HCT116 (cell line): ENCODE measurements at regions not wholly inside any gene's neighbourhood (a gene's known extent, or its start where the extent isn't known, plus 50 kb on each side); places are given as distances from the start of the nearest gene placed in this dataset.
"Not testable (repeated sequence)": the region's sequence is repeated elsewhere in the genome, so short reads cannot be mapped to it uniquely, and the experiment has no call there.

Experiments used
- CEBPB ChIP-seq: IDR thresholded peaks from 2 replicates; pipeline ENCODE4 v1.6.1; 2012; ENCODE audit warnings: low read depth
- ELF1 ChIP-seq: IDR thresholded peaks from 2 replicates; pipeline ENCODE4 v1.6.1; 2012; ENCODE audit warnings: low read depth, borderline replicate concordance
- EZH2 ChIP-seq: fragments of 200-600 bp; sonication (generic); IDR thresholded peaks from 2 replicates; pipeline ENCODE4 v1.6.1; 2017; ENCODE audit warnings: antibody characterized with exemption, mixed run types
- FOSL1 ChIP-seq: IDR thresholded peaks from 2 replicates; pipeline ENCODE4 v1.6.1; 2012; ENCODE audit warnings: low read depth
- POLR2A ChIP-seq: IDR thresholded peaks from 2 replicates; pipeline ENCODE4 v1.7.0; 2011; ENCODE audit warnings: borderline replicate concordance; ENCODE audit not compliant: insufficient read depth, insufficient read length; ENCODE audit errors: extremely low read depth
- TF ChIP-seq, protein P1 (sequence below), 3 experiments: fragments of 200-600 bp in 1 of 3; sonication (generic) in 1 of 3; IDR thresholded peaks in 2 of 3; conservative IDR thresholded peaks in 1 of 3; 2 replicates each; pipeline ENCODE4 v1.5.1; 2012 to 2017; ENCODE audit warnings: low read depth in 2 of 3, low read length in 2 of 3, antibody characterized with exemption in 1 of 3, borderline replicate concordance in 1 of 3, control low read depth in 1 of 3, mild to moderate bottlenecking in 1 of 3, mixed read lengths in 1 of 3, mixed run types in 1 of 3, moderate library complexity in 1 of 3; ENCODE audit not compliant: insufficient read depth in 1 of 3
- TF ChIP-seq, protein P2 (sequence below): IDR thresholded peaks from 2 replicates; pipeline ENCODE4 v1.6.1; 2012

DNA sequence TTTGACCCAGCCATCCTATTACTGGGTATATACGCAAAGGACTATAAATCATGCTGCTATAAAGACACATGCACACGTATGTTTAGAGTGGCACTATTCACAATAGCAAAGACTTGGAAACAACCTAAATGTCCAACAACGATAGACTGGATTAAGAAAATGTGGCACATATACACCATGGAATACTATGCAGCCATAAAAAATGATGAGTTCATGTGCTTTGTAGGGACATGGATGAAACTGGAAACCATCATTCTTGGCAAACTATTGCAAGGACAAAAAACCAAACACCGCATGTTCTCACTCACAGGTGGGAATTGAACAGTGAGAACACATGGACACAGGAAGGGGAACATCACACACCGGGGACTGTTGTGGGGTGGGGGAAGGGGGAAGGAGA is 117.1 kb upstream of the ECI2 start:
- TF ChIP-seq CEBPB, ELF1, POLR2A, EZH2, FOSL1: not testable (repeated sequence)
- TF ChIP-seq, protein P1, sequence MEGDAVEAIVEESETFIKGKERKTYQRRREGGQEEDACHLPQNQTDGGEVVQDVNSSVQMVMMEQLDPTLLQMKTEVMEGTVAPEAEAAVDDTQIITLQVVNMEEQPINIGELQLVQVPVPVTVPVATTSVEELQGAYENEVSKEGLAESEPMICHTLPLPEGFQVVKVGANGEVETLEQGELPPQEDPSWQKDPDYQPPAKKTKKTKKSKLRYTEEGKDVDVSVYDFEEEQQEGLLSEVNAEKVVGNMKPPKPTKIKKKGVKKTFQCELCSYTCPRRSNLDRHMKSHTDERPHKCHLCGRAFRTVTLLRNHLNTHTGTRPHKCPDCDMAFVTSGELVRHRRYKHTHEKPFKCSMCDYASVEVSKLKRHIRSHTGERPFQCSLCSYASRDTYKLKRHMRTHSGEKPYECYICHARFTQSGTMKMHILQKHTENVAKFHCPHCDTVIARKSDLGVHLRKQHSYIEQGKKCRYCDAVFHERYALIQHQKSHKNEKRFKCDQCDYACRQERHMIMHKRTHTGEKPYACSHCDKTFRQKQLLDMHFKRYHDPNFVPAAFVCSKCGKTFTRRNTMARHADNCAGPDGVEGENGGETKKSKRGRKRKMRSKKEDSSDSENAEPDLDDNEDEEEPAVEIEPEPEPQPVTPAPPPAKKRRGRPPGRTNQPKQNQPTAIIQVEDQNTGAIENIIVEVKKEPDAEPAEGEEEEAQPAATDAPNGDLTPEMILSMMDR (IDR thresholded peaks at IDR 0.05 in 2 of 3, conservative IDR thresholded peaks at IDR 0.05 in 1 of 3; ENCODE audit: borderline replicate concordance in 1 of 3, insufficient read depth in 1 of 3, low read depth in 2 of 3, low read length in 2 of 3), result not testable (repeated sequence)
- TF ChIP-seq, protein P2, sequence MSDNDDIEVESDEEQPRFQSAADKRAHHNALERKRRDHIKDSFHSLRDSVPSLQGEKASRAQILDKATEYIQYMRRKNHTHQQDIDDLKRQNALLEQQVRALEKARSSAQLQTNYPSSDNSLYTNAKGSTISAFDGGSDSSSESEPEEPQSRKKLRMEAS, result not testable (repeated sequence)
